SW 1271 (cell line): ENCODE measurements at regions not wholly inside any gene's neighbourhood (a gene's known extent, or its start where the extent isn't known, plus 50 kb on each side); places are given as distances from the start of the nearest gene placed in this dataset.

Source experiments
- DNase-seq, 2 experiments: peaks; one replicate each; lab custom pipeline; 2025; lab: John Stamatoyannopoulos, UW

GRCh38 chr14:39765676-39766075 lies 333.4 kb upstream of the FBXO33 start:
- no peak for DNase-seq

GRCh38 chr14:39763402-39763890 lies 331.2 kb upstream of the FBXO33 start:
- no peak for DNase-seq

GRCh38 chr14:39762576-39763401 lies 330.6 kb upstream of the FBXO33 start:
- DNase-seq, result no peak

- DNase-seq, result no peak
Observed at GRCh38 chr14:39755269-39755878, 323.1 kb upstream of the FBXO33 start.

- no peak for DNase-seq
Observed at GRCh38 chr14:39740454-39740853, 308.2 kb upstream of the FBXO33 start.

- DNase-seq, result no peak
Observed at GRCh38 chr14:39739796-39740195, 307.6 kb upstream of the FBXO33 start.

GRCh38 chr14:39734306-39734705 lies 302.1 kb upstream of the FBXO33 start:
- DNase-seq, result no peak

GRCh38 chr14:39733741-39734140 lies 301.5 kb upstream of the FBXO33 start:
- no peak for DNase-seq

- peak in 1 of 2 experiments; percentile 10 for DNase-seq
Observed at GRCh38 chr14:39731912-39732311, 299.7 kb upstream of the FBXO33 start.

- DNase-seq, result no peak
Observed at GRCh38 chr14:39726563-39726962, 294.3 kb upstream of the FBXO33 start.

GRCh38 chr14:39722547-39723273 lies 290.5 kb upstream of the FBXO33 start:
- no peak for DNase-seq

GRCh38 chr14:39716987-39717570 lies 284.8 kb upstream of the FBXO33 start:
- no peak for DNase-seq

GRCh38 chr14:39712293-39712999 lies 280.2 kb upstream of the FBXO33 start:
- no peak for DNase-seq

- no peak for DNase-seq
Observed at GRCh38 chr14:39704594-39704993, 272.4 kb upstream of the FBXO33 start.

- no peak for DNase-seq
Observed at GRCh38 chr14:39694341-39694740, 262.1 kb upstream of the FBXO33 start.

GRCh38 chr14:39683691-39684260 lies 251.5 kb upstream of the FBXO33 start:
- no peak for DNase-seq

- no peak for DNase-seq
Observed at GRCh38 chr14:39682582-39682981, 250.3 kb upstream of the FBXO33 start.

- no peak for DNase-seq
Observed at GRCh38 chr14:39681782-39682399, 249.7 kb upstream of the FBXO33 start.

GRCh38 chr14:39680777-39681176 lies 248.5 kb upstream of the FBXO33 start:
- no peak for DNase-seq

GRCh38 chr14:39673734-39674133 lies 241.5 kb upstream of the FBXO33 start:
- DNase-seq, result no peak

- no peak for DNase-seq
Observed at GRCh38 chr14:39673270-39673711, 241.1 kb upstream of the FBXO33 start.
